MM.1S (cell line): ENCODE measurements at regions not wholly inside any gene's neighbourhood (a gene's known extent, or its start where the extent isn't known, plus 50 kb on each side); places are given as distances from the start of the nearest gene placed in this dataset.

Source experiments
- DNase-seq: peaks from one replicate; pipeline ENCODE4 v3.0.0-alpha.2; 2015
- H2AFZ ChIP-seq: fragments of 300-600 bp; sonication (generic); 2 replicates; pipeline ENCODE4 v1.6.0; 2016; ENCODE audit warnings: antibody characterized with exemption, low read length
- H3F3A ChIP-seq: fragments of 300-600 bp; sonication (generic); 2 replicates; pipeline ENCODE4 v1.6.1; 2016; ENCODE audit warnings: mild to moderate bottlenecking, antibody characterized with exemption, low read length, moderate library complexity, mixed read lengths; ENCODE audit not compliant: insufficient read depth
- H3K27ac ChIP-seq: fragments of 300-600 bp; sonication (generic); 2 replicates; pipeline ENCODE4 v1.5.1; 2016; ENCODE audit warnings: mild to moderate bottlenecking, low read length
- H3K27me3 ChIP-seq: fragments of 300-600 bp; sonication (generic); replicated peaks from 2 replicates; pipeline ENCODE4 v1.6.0; 2016; ENCODE audit warnings: low read length; ENCODE audit not compliant: insufficient read depth
- H3K36me3 ChIP-seq: fragments of 300-600 bp; sonication (generic); replicated peaks from 2 replicates; pipeline ENCODE4 v1.6.1; 2016; ENCODE audit warnings: mild to moderate bottlenecking, low read length, mixed read lengths; ENCODE audit not compliant: insufficient read depth
- H3K4me1 ChIP-seq: fragments of 300-600 bp; sonication (generic); 2 replicates; pipeline ENCODE4 v1.6.1; 2016; ENCODE audit warnings: low read length, mixed read lengths
- H3K4me2 ChIP-seq: fragments of 300-600 bp; sonication (generic); 2 replicates; pipeline ENCODE4 v1.6.0; 2016; ENCODE audit warnings: low read depth, low read length
- H3K4me3 ChIP-seq: fragments of 300-600 bp; sonication (generic); 2 replicates; pipeline ENCODE4 v1.5.1; 2016; ENCODE audit warnings: low read length, mixed read lengths
- H3K79me2 ChIP-seq: fragments of 300-600 bp; sonication (generic); 2 replicates; pipeline ENCODE4 v1.6.1; 2016; ENCODE audit warnings: mixed run types, low read length, mixed read lengths
- H3K9ac ChIP-seq: fragments of 300-600 bp; sonication (generic); 2 replicates; pipeline ENCODE4 v1.6.1; 2016; ENCODE audit warnings: low read length, mixed read lengths
- H3K9me2 ChIP-seq: fragments of 300-600 bp; sonication (generic); replicated peaks from 2 replicates; pipeline ENCODE4 v1.6.1; 2016; ENCODE audit warnings: mild to moderate bottlenecking, low read length, mixed read lengths; ENCODE audit not compliant: insufficient read depth
- H3K9me3 ChIP-seq: fragments of 300-600 bp; sonication (generic); replicated peaks from 2 replicates; pipeline ENCODE4 v1.6.1; 2016; ENCODE audit warnings: mild to moderate bottlenecking, low read length, mixed read lengths; ENCODE audit not compliant: insufficient read depth
- H4K20me1 ChIP-seq: fragments of 300-600 bp; sonication (generic); 2 replicates; pipeline ENCODE4 v1.6.1; 2016; ENCODE audit warnings: mild to moderate bottlenecking, low read length, moderate library complexity, mixed read lengths; ENCODE audit not compliant: insufficient read depth
- CTCF ChIP-seq: fragments of 300-600 bp; sonication (generic); IDR thresholded peaks from 2 replicates; pipeline ENCODE4 v1.5.1; 2016; ENCODE audit warnings: antibody characterized with exemption, low read length, mixed read lengths
- EZH2 ChIP-seq: fragments of 300-600 bp; sonication (generic); optimal IDR thresholded peaks from 2 replicates; pipeline ENCODE3; 2017; ENCODE audit warnings: low read depth, mild to moderate bottlenecking, antibody characterized with exemption, low read length, mixed read lengths
- EZH2phosphoT487 ChIP-seq: fragments of 300-600 bp; sonication (generic); IDR thresholded peaks from 2 replicates; pipeline ENCODE4 v1.6.1; 2018; ENCODE audit warnings: antibody characterized with exemption, low read length

GRCh38 chr12:61267474-61267873 is 992.7 kb upstream of the USP15 start:
- no peaks in the 10 kb centered on the region for H3K36me3 ChIP-seq
- H3K9me2 ChIP-seq = no peaks in the 10 kb centered on the region
- no peak overlapping the region for H2AFZ ChIP-seq
- H3K27me3 ChIP-seq = no peaks in the 10 kb centered on the region
- H3K4me2 ChIP-seq = no peak overlapping the region
- DNase-seq = no peak
- H3K4me1 ChIP-seq = no peaks in the 10 kb centered on the region
- no peak overlapping the region for H3K27ac ChIP-seq
- no peak overlapping the region for H3K4me3 ChIP-seq
- no peaks in the 10 kb centered on the region for H4K20me1 ChIP-seq
- H3F3A ChIP-seq = no peaks in the 10 kb centered on the region
- no peak for TF ChIP-seq EZH2
- TF ChIP-seq CTCF = no peak
- TF ChIP-seq EZH2phosphoT487 = no peak
- H3K9ac ChIP-seq = no peak overlapping the region
- H3K9me3 ChIP-seq = no peaks in the 10 kb centered on the region
- H3K79me2 ChIP-seq = no peaks in the 10 kb centered on the region

GRCh38 chr12:61272441-61272840 is 987.8 kb upstream of the USP15 start:
- Histone ChIP-seq H3K9me3 (no peaks in the 10 kb centered on the region), H3K27me3 (no peaks in the 10 kb centered on the region), H3K9me2 (no peaks in the 10 kb centered on the region), H3K4me2 (no peak overlapping the region), H3K36me3 (no peaks in the 10 kb centered on the region), H3K27ac (no peak overlapping the region), H3K4me3 (no peak overlapping the region), H3F3A (no peaks in the 10 kb centered on the region), H3K4me1 (no peaks in the 10 kb centered on the region), H2AFZ (no peak overlapping the region), H3K9ac (no peak overlapping the region), H3K79me2 (no peaks in the 10 kb centered on the region), H4K20me1 (no peaks in the 10 kb centered on the region)
- no peak for DNase-seq
- TF ChIP-seq EZH2phosphoT487 (no peak), EZH2 (no peak), CTCF (no peak)

GRCh38 chr12:61282790-61283575 is 977.2 kb upstream of the USP15 start:
- H3K27me3 ChIP-seq = no peaks in the 10 kb centered on the region
- H3K36me3 ChIP-seq = no peaks in the 10 kb centered on the region
- no peaks in the 10 kb centered on the region for H3K9me2 ChIP-seq
- H3K27ac ChIP-seq = no peak overlapping the region
- no peaks in the 10 kb centered on the region for H4K20me1 ChIP-seq
- no peaks in the 10 kb centered on the region for H3K4me1 ChIP-seq
- DNase-seq = no peak
- no peak overlapping the region for H3K4me3 ChIP-seq
- TF ChIP-seq EZH2phosphoT487 (no peak), CTCF (no peak), EZH2 (no peak)
- H3K4me2 ChIP-seq = no peak overlapping the region
- H2AFZ ChIP-seq = no peak overlapping the region
- H3K9me3 ChIP-seq = no peaks in the 10 kb centered on the region
- no peaks in the 10 kb centered on the region for H3F3A ChIP-seq
- H3K9ac ChIP-seq = no peak overlapping the region
- H3K79me2 ChIP-seq = no peaks in the 10 kb centered on the region
